ENCODE measurements at regions not wholly inside any gene's neighbourhood (a gene's known extent, or its start where the extent isn't known, plus 50 kb on each side); places are given as distances from the start of the nearest gene placed in this dataset.

GRCh38 chr20:9935285-9935684 is 96.4 kb upstream of the PAK5 start:
- TF ChIP-seq ZNF462 (CRISPR knock-in tag; IDR thresholded peaks at IDR 0.05) (no peak), CTCF (conservative IDR thresholded peaks at IDR 0.05; ENCODE audit: low read depth in 2 of 2) (no peak)
